ENCODE measurements at regions not wholly inside any gene's neighbourhood (a gene's known extent, or its start where the extent isn't known, plus 50 kb on each side); places are given as distances from the start of the nearest gene placed in this dataset.
"Not testable (repeated sequence)": the region's sequence is repeated elsewhere in the genome, so short reads cannot be mapped to it uniquely, and the experiment has no call there.

GRCh38 chr7:16951483-16952080 is 69.8 kb upstream of the AGR3 start:
- Histone ChIP-seq H3K4me3 (ENCODE audit: low read length) (no peak overlapping the region), H3K9me3 (replicated peaks; ENCODE audit: control insufficient read depth, low read depth, low read length) (peaks cover 4% of the 10 kb centered on the region)

DNA sequence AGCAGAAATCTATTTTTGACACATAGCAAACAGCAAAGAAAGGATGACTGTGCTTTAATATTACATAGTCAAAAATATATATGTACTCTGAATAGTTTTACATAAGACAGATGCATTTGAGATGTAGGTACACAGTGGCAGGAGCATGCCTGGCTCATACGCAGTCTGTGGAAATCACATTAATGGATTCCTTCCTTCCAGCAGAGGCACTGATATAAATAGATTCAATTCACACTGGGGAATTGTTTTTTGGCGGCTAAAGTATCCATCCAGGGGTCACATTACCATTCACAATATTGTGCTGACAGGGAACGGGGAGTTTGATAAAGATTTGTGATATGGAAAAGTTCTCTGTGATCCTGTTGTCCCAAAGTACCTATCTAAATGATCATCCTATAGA is 72.5 kb upstream of the AGR3 start:
- Histone ChIP-seq H3K27me3 (ENCODE audit: control insufficient read depth, insufficient read depth, low read length) (no peaks in the 10 kb centered on the region), H3K9me3 (replicated peaks; ENCODE audit: control insufficient read depth, low read depth, low read length) (no peaks in the 10 kb centered on the region), H3K27ac (ENCODE audit: low read length) (no peak overlapping the region), H3K4me3 (ENCODE audit: low read length) (no peak overlapping the region), H3K36me3 (ENCODE audit: control insufficient read depth, insufficient read depth, low read length) (no peaks in the 10 kb centered on the region), H3K4me1 (ENCODE audit: control insufficient read depth, insufficient read depth, low read length) (peaks cover 9% of the 10 kb centered on the region)
- no CpG with 5 or more reads among the region's 3 CpGs for WGBS (ENCODE audit: insufficient coverage)
- DNase-seq = peak; percentile 52

More at GRCh38 chr7:16951483-16952080, 69.8 kb upstream of the AGR3 start:
- WGBS (ENCODE audit: insufficient coverage) = no CpG with 5 or more reads among the region's 3 CpGs
- Histone ChIP-seq H3K27ac (ENCODE audit: low read length) (no peak overlapping the region), H3K4me1 (ENCODE audit: control insufficient read depth, insufficient read depth, low read length) (peaks cover 9% of the 10 kb centered on the region), H3K27me3 (ENCODE audit: control insufficient read depth, insufficient read depth, low read length) (no peaks in the 10 kb centered on the region), H3K36me3 (ENCODE audit: control insufficient read depth, insufficient read depth, low read length) (no peaks in the 10 kb centered on the region)
- no peak for DNase-seq

DNA sequence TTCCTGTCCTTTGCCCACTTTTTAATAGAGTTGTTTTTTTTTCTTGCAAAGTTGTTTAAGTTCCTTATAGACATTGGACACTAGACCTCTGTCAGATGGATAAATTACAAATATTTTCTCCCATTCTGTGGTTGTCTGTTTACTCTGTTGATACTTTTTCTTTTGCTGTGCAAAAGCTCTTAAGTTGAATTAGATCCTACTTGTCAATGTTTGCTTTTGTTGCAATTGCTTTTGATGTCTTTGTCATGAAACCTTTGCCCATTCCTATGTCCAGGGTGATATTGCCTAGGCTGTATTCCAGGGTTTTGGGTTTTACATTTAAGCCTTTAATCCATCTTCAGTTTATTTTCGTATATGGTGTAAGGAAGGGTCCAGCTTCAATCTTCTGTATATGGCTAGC is 76.9 kb upstream of the AGR3 start:
- peaks cover 6% of the 10 kb centered on the region for H3K4me1 ChIP-seq (ENCODE audit: control insufficient read depth, insufficient read depth, low read length)
- no peaks in the 10 kb centered on the region for H3K9me3 ChIP-seq (replicated peaks; ENCODE audit: control insufficient read depth, low read depth, low read length)
- no peaks in the 10 kb centered on the region for H3K36me3 ChIP-seq (ENCODE audit: control insufficient read depth, insufficient read depth, low read length)
- no CpG with 5 or more reads among the region's 1 CpG for WGBS (ENCODE audit: insufficient coverage)
- no peaks in the 10 kb centered on the region for H3K27me3 ChIP-seq (ENCODE audit: control insufficient read depth, insufficient read depth, low read length)
- DNase-seq = no peak
- no peak overlapping the region for H3K27ac ChIP-seq (ENCODE audit: low read length)
- no peak overlapping the region for H3K4me3 ChIP-seq (ENCODE audit: low read length)

DNA sequence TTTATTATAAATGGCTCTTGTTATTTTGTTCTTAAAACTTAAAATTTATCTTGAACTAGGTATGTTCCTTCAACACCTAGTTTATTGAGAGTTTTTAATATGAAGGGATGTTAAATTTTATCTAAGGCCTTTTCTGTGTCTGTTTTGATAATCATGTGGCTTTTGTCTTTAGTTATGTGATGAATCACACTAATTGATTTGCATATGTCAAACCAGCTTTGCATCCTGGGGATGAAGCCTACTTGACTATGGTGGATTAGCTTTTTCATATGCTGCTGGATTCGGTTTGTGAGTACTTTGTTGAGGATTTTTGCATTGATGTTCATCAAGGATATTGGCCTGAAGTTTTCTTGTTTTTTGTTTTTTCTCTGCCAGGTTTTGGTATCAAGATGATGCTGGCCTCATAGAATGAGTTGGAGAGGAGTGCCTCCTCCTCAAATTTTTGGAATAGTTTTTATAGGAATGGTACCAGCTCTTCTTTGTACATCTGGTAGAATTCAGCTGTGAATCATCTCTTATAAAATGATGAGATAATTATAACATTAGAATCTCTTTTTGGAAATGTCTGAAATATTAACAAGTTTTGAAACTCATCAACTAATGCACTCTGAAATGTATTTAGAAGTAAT is 78.7 kb upstream of the AGR3 start:
- Histone ChIP-seq H3K36me3 (ENCODE audit: control insufficient read depth, insufficient read depth, low read length) (no peaks in the 10 kb centered on the region), H3K27me3 (ENCODE audit: control insufficient read depth, insufficient read depth, low read length) (no peaks in the 10 kb centered on the region), H3K4me3 (ENCODE audit: low read length) (no peak overlapping the region), H3K4me1 (ENCODE audit: control insufficient read depth, insufficient read depth, low read length) (no peaks in the 10 kb centered on the region), H3K27ac (ENCODE audit: low read length) (no peak overlapping the region), H3K9me3 (replicated peaks; ENCODE audit: control insufficient read depth, low read depth, low read length) (no peaks in the 10 kb centered on the region)
- DNase-seq = no peak
- 67% methylated on average over 1 of the region's 1 CpG for WGBS (ENCODE audit: insufficient coverage)

DNA sequence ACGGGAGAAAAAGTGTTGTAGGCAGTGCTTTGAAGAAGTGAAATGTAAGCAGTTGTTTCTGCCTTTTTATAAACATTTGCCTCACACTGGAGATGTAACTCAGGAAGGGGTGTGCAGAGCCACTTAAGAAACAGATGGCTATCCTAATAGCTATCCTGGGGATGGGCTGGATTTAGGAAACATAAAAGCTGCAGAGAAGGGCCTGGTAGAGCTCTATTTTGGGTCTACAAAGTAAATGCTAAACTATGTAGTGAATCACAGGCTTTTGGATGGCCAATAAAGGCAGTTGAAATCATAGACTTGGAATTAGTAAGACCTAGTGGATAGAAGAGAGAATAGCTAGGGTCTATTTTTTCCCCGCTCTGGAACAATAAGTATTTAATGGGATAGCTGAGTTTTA is 79.9 kb upstream of the AGR3 start:
- no peaks in the 10 kb centered on the region for H3K9me3 ChIP-seq (replicated peaks; ENCODE audit: control insufficient read depth, low read depth, low read length)
- peak overlapping the region; percentile 55 for H3K27ac ChIP-seq (ENCODE audit: low read length)
- WGBS (ENCODE audit: insufficient coverage) = no CpG with 5 or more reads among the region's 2 CpGs
- H3K27me3 ChIP-seq (ENCODE audit: control insufficient read depth, insufficient read depth, low read length) = no peaks in the 10 kb centered on the region
- no peaks in the 10 kb centered on the region for H3K36me3 ChIP-seq (ENCODE audit: control insufficient read depth, insufficient read depth, low read length)
- DNase-seq = peak; percentile 96
- H3K4me3 ChIP-seq (ENCODE audit: low read length) = no peak overlapping the region
- no peaks in the 10 kb centered on the region for H3K4me1 ChIP-seq (ENCODE audit: control insufficient read depth, insufficient read depth, low read length)

DNA sequence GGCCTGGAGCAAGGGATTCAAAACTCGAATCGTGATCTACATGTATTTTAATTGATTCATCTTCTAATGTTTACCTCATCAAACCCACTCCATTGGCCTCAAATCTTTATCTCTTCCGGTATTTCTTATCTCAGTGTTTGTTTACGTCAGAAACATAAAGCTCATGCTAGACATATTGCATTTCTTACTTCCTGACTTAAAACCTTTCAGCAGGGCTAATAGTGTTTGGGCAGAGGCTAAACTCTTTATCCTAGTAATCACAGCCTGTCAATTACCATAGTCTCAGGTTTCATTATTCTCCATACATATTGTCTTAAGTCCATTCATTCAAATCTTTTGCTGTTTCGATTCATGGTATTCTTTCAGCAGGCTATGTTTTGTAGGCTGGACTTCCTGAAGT is 81.3 kb upstream of the AGR3 start:
- H3K4me3 ChIP-seq (ENCODE audit: low read length) = no peak overlapping the region
- WGBS (ENCODE audit: insufficient coverage) = no CpG with 5 or more reads among the region's 5 CpGs
- H3K4me1 ChIP-seq (ENCODE audit: control insufficient read depth, insufficient read depth, low read length) = peaks cover under 1% of the 10 kb centered on the region
- no peaks in the 10 kb centered on the region for H3K27me3 ChIP-seq (ENCODE audit: control insufficient read depth, insufficient read depth, low read length)
- H3K9me3 ChIP-seq (replicated peaks; ENCODE audit: control insufficient read depth, low read depth, low read length) = no peaks in the 10 kb centered on the region
- DNase-seq = no peak
- H3K36me3 ChIP-seq (ENCODE audit: control insufficient read depth, insufficient read depth, low read length) = no peaks in the 10 kb centered on the region
- H3K27ac ChIP-seq (ENCODE audit: low read length) = peak overlapping the region; percentile 14

- not testable (repeated sequence) for H3K36me3 ChIP-seq (ENCODE audit: control insufficient read depth, insufficient read depth, low read length); H3K27me3 ChIP-seq (ENCODE audit: control insufficient read depth, insufficient read depth, low read length); DNase-seq; H3K27ac ChIP-seq (ENCODE audit: low read length); H3K4me3 ChIP-seq (ENCODE audit: low read length); H3K4me1 ChIP-seq (ENCODE audit: control insufficient read depth, insufficient read depth, low read length); H3K9me3 ChIP-seq (replicated peaks; ENCODE audit: control insufficient read depth, low read depth, low read length)
- WGBS (ENCODE audit: insufficient coverage) = 92% methylated on average over 8 of the region's 8 CpGs
These were observed 83.9 kb upstream of the AGR3 start for GRCh38 chr7:16965697-16966096.

DNA sequence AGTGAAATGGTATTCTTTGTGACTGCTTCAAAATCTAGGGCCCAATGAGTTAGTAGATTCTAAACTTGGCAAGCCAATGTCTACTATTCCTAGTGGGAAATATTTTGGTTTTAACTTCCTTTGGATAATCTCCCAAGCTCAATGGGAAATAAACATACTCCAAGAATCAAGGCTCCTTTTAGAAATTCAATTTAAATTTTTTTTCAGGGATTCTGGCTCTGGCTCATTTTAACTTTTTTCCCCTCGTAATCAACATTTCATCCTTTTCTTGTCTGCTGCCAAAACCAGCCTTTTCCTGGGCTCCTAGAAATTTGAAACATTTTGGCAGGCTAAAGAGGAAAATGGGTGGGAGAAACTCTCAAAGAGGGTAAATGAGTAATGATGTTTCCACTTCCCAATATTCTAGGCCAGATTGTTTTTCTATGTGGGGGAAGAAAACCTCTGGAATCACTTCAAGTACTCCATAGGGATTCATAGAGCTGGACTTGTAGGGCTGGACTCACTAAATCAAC is 85.6 kb upstream of the AGR3 start:
- peaks cover 3% of the 10 kb centered on the region for H3K4me1 ChIP-seq (ENCODE audit: control insufficient read depth, insufficient read depth, low read length)
- H3K27me3 ChIP-seq (ENCODE audit: control insufficient read depth, insufficient read depth, low read length) = no peaks in the 10 kb centered on the region
- H3K9me3 ChIP-seq (replicated peaks; ENCODE audit: control insufficient read depth, low read depth, low read length) = no peaks in the 10 kb centered on the region
- WGBS (ENCODE audit: insufficient coverage) = no CpG with 5 or more reads among the region's 1 CpG
- H3K27ac ChIP-seq (ENCODE audit: low read length) = peak overlapping the region; percentile 60
- peak; percentile 96 for DNase-seq
- H3K36me3 ChIP-seq (ENCODE audit: control insufficient read depth, insufficient read depth, low read length) = no peaks in the 10 kb centered on the region
- no peak overlapping the region for H3K4me3 ChIP-seq (ENCODE audit: low read length)

DNA sequence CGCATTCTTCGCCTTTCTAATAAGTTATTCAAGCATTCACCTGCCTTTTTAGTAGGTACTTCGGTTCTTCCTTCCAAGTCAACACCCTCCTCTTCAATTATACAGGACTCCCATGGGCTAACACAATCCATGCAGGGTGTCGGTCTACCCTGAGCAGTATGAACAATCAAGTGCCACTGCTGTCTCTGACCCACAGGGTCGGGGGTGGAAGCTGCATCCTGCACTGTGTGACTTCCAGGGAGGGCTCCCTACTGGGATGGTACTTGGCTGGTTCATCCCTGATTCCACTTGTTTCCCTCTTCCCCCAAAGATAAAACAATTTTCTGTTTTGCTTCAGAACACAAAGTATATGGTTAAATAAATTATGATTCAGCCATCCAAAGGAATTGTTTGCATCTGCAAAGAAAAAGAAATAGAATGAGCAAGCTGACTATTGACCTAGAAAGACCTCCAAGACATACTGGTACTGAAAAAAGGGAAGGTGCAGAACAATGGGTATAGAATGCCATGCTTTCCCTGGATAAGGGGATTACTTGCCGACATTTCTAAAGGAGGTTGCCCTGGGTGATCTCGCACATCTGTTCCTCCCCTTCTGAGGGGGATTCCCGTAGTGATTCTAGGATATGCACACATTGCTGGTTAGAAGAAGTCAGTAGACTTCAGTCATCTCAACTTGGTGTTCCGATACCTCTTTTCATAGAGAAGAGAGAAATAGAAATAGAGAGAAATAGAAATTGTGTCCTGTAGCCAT is 89.1 kb upstream of the AGR3 start:
- no peaks in the 10 kb centered on the region for H3K9me3 ChIP-seq (replicated peaks; ENCODE audit: control insufficient read depth, low read depth, low read length)
- 90% methylated on average over 6 of the region's 9 CpGs for WGBS (ENCODE audit: insufficient coverage)
- no peak overlapping the region for H3K4me3 ChIP-seq (ENCODE audit: low read length)
- no peaks in the 10 kb centered on the region for H3K27me3 ChIP-seq (ENCODE audit: control insufficient read depth, insufficient read depth, low read length)
- no peaks in the 10 kb centered on the region for H3K36me3 ChIP-seq (ENCODE audit: control insufficient read depth, insufficient read depth, low read length)
- no peak for DNase-seq
- H3K4me1 ChIP-seq (ENCODE audit: control insufficient read depth, insufficient read depth, low read length) = peaks cover 3% of the 10 kb centered on the region
- no peak overlapping the region for H3K27ac ChIP-seq (ENCODE audit: low read length)

GRCh38 chr7:16975712-16976111 is 93.9 kb upstream of the AGR3 start:
- no peaks in the 10 kb centered on the region for H3K9me3 ChIP-seq (replicated peaks; ENCODE audit: control insufficient read depth, low read depth, low read length)
- H3K27me3 ChIP-seq (ENCODE audit: control insufficient read depth, insufficient read depth, low read length) = no peaks in the 10 kb centered on the region
- no CpG with 5 or more reads among the region's 1 CpG for WGBS (ENCODE audit: insufficient coverage)
- no peaks in the 10 kb centered on the region for H3K36me3 ChIP-seq (ENCODE audit: control insufficient read depth, insufficient read depth, low read length)
- no peak overlapping the region for H3K27ac ChIP-seq (ENCODE audit: low read length)
- no peaks in the 10 kb centered on the region for H3K4me1 ChIP-seq (ENCODE audit: control insufficient read depth, insufficient read depth, low read length)
- no peak overlapping the region for H3K4me3 ChIP-seq (ENCODE audit: low read length)
- no peak for DNase-seq
